ENCODE measurements at regions not wholly inside any gene's neighbourhood (a gene's known extent, or its start where the extent isn't known, plus 50 kb on each side); places are given as distances from the start of the nearest gene placed in this dataset.

DNA sequence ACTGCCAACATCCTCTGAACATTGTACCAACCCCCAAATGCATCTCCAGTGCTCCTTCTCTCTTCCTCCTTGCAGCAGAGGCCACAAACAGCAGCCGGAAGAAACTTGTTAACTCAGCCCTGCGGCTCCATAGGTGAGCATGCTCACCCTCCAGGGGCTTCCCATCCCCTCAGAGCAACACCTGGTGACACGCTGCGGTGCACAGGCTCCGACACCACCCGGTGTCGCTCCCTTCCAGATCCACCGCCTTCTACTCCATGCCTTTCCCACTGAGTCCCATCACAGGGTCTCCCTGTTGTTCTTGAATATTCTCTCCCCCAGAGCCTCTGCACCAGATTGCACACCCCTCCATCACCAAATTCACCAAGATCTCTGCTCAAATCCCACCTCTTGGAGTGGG is 171.5 kb upstream of the FHL2 start:
- H3K4me2 ChIP-seq, result no peak overlapping the region
- no peak overlapping the region for H3K4me3 ChIP-seq (ENCODE audit: low read depth in 2 of 2, low read length in 1 of 2)
- TF ChIP-seq, protein P1, sequence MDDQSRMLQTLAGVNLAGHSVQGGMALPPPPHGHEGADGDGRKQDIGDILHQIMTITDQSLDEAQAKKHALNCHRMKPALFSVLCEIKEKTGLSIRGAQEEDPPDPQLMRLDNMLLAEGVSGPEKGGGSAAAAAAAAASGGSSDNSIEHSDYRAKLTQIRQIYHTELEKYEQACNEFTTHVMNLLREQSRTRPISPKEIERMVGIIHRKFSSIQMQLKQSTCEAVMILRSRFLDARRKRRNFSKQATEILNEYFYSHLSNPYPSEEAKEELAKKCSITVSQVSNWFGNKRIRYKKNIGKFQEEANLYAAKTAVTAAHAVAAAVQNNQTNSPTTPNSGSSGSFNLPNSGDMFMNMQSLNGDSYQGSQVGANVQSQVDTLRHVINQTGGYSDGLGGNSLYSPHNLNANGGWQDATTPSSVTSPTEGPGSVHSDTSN (IDR thresholded peaks at IDR 0.05), result no peak
- no peak for TF ChIP-seq FOXJ3 (CRISPR knock-in tag; IDR thresholded peaks at IDR 0.05)
- no peak for TF ChIP-seq RXRA (IDR thresholded peaks at IDR 0.05; ENCODE audit: borderline replicate concordance, low read depth)
- no peak for TF ChIP-seq RCOR1 (IDR thresholded peaks at IDR 0.05; ENCODE audit: low read length)
- TF ChIP-seq, protein P2, sequence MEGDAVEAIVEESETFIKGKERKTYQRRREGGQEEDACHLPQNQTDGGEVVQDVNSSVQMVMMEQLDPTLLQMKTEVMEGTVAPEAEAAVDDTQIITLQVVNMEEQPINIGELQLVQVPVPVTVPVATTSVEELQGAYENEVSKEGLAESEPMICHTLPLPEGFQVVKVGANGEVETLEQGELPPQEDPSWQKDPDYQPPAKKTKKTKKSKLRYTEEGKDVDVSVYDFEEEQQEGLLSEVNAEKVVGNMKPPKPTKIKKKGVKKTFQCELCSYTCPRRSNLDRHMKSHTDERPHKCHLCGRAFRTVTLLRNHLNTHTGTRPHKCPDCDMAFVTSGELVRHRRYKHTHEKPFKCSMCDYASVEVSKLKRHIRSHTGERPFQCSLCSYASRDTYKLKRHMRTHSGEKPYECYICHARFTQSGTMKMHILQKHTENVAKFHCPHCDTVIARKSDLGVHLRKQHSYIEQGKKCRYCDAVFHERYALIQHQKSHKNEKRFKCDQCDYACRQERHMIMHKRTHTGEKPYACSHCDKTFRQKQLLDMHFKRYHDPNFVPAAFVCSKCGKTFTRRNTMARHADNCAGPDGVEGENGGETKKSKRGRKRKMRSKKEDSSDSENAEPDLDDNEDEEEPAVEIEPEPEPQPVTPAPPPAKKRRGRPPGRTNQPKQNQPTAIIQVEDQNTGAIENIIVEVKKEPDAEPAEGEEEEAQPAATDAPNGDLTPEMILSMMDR (IDR thresholded peaks at IDR 0.05), result no peak
- TF ChIP-seq TCF12 (IDR thresholded peaks at IDR 0.05), result no peak
- TF ChIP-seq, protein P3, sequence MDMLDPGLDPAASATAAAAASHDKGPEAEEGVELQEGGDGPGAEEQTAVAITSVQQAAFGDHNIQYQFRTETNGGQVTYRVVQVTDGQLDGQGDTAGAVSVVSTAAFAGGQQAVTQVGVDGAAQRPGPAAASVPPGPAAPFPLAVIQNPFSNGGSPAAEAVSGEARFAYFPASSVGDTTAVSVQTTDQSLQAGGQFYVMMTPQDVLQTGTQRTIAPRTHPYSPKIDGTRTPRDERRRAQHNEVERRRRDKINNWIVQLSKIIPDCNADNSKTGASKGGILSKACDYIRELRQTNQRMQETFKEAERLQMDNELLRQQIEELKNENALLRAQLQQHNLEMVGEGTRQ (IDR thresholded peaks at IDR 0.05; ENCODE audit: borderline replicate concordance, low read depth, low read length), result no peak
- TF ChIP-seq FOSL2 (IDR thresholded peaks at IDR 0.05; ENCODE audit: borderline replicate concordance, low read depth), result no peak
- TF ChIP-seq, protein P4, sequence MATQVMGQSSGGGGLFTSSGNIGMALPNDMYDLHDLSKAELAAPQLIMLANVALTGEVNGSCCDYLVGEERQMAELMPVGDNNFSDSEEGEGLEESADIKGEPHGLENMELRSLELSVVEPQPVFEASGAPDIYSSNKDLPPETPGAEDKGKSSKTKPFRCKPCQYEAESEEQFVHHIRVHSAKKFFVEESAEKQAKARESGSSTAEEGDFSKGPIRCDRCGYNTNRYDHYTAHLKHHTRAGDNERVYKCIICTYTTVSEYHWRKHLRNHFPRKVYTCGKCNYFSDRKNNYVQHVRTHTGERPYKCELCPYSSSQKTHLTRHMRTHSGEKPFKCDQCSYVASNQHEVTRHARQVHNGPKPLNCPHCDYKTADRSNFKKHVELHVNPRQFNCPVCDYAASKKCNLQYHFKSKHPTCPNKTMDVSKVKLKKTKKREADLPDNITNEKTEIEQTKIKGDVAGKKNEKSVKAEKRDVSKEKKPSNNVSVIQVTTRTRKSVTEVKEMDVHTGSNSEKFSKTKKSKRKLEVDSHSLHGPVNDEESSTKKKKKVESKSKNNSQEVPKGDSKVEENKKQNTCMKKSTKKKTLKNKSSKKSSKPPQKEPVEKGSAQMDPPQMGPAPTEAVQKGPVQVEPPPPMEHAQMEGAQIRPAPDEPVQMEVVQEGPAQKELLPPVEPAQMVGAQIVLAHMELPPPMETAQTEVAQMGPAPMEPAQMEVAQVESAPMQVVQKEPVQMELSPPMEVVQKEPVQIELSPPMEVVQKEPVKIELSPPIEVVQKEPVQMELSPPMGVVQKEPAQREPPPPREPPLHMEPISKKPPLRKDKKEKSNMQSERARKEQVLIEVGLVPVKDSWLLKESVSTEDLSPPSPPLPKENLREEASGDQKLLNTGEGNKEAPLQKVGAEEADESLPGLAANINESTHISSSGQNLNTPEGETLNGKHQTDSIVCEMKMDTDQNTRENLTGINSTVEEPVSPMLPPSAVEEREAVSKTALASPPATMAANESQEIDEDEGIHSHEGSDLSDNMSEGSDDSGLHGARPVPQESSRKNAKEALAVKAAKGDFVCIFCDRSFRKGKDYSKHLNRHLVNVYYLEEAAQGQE (IDR thresholded peaks at IDR 0.05; ENCODE audit: low read depth, low read length), result no peak
- TF ChIP-seq EZH2phosphoT487 (IDR thresholded peaks at IDR 0.05; ENCODE audit: borderline replicate concordance, low read depth), result no peak
- no peaks in the 10 kb centered on the region for H3K36me3 ChIP-seq (replicated peaks in 1 of 2; ENCODE audit: control insufficient read depth in 1 of 2, insufficient read depth in 2 of 2, low read length in 1 of 2)
- no peaks in the 10 kb centered on the region; the same call in 1 of the 2 replicates for H3K27me3 ChIP-seq (ENCODE audit: insufficient read depth)
- H3F3A ChIP-seq (replicated peaks; ENCODE audit: insufficient read depth), result no peaks in the 10 kb centered on the region
- DNase-seq, result no peak
- no peaks in the 10 kb centered on the region for H4K20me1 ChIP-seq (ENCODE audit: insufficient read depth)
- no peaks in the 10 kb centered on the region for H3K4me1 ChIP-seq (ENCODE audit: control insufficient read depth in 1 of 2, insufficient read depth in 2 of 2, low read depth in 1 of 2, low read length in 1 of 2)
- no peaks in the 10 kb centered on the region for H3K9me3 ChIP-seq
- H3K27ac ChIP-seq (ENCODE audit: low read depth in 2 of 2, low read length in 1 of 2), result no peak overlapping the region
- ChIA-PET CTCF (no interaction called here), POLR2A (no interaction called here)
- no peaks in the 10 kb centered on the region for H3K79me2 ChIP-seq (ENCODE audit: insufficient read depth)
- H3K9me2 ChIP-seq, result no peaks in the 10 kb centered on the region
- WGBS (ENCODE audit: low lambda C conversion rate), result 76% methylated on average over 8 of the region's 8 CpGs
- no peak overlapping the region for H3K9ac ChIP-seq
- H2AFZ ChIP-seq (ENCODE audit: low read depth), result no peak overlapping the region

Measured in SK-N-SH (cell line).